ENCODE measurements at regions not wholly inside any gene's neighbourhood (a gene's known extent, or its start where the extent isn't known, plus 50 kb on each side); places are given as distances from the start of the nearest gene placed in this dataset.

GRCh38 chr6:104648347-104648746, 211.4 kb downstream of the HACE1 start:
- no peaks in the 10 kb centered on the region for H3K27me3 ChIP-seq
- intact Hi-C loops (cut with DNase I): no loop called here
- no peak for DNase-seq (ENCODE audit: extremely low spot score in 2 of 2)
- no peak overlapping the region for H3K4me3 ChIP-seq
- no peaks in the 10 kb centered on the region for H3K36me3 ChIP-seq
- H3K27ac ChIP-seq: no peak overlapping the region
- H3K4me1 ChIP-seq: no peaks in the 10 kb centered on the region
- no peaks in the 10 kb centered on the region for H3K9me3 ChIP-seq
- TF ChIP-seq POLR2A (IDR thresholded peaks at IDR 0.05): no peak
- TF ChIP-seq CTCF (IDR thresholded peaks at IDR 0.05): no peak
- TF ChIP-seq POLR2AphosphoS5 (IDR thresholded peaks at IDR 0.05; ENCODE audit: insufficient read depth in 1 of 2, low read depth in 1 of 2): no peak

GRCh38 chr6:104644848-104645247, 214.9 kb downstream of the HACE1 start:
- no peak overlapping the region for H3K27ac ChIP-seq
- intact Hi-C loops (cut with DNase I): no loop called here
- H3K4me1 ChIP-seq: no peaks in the 10 kb centered on the region
- no peak overlapping the region for H3K4me3 ChIP-seq
- H3K27me3 ChIP-seq: no peaks in the 10 kb centered on the region
- DNase-seq (ENCODE audit: extremely low spot score in 2 of 2): no peak
- no peaks in the 10 kb centered on the region for H3K9me3 ChIP-seq
- no peak for TF ChIP-seq POLR2AphosphoS5 (IDR thresholded peaks at IDR 0.05; ENCODE audit: insufficient read depth in 1 of 2, low read depth in 1 of 2)
- TF ChIP-seq CTCF (IDR thresholded peaks at IDR 0.05): no peak
- no peak for TF ChIP-seq POLR2A (IDR thresholded peaks at IDR 0.05)
- H3K36me3 ChIP-seq: no peaks in the 10 kb centered on the region

- H3K27me3 ChIP-seq: no peaks in the 10 kb centered on the region
- intact Hi-C loops (cut with DNase I): no loop called here
- H3K4me3 ChIP-seq: no peak overlapping the region
- no peaks in the 10 kb centered on the region for H3K36me3 ChIP-seq
- no peaks in the 10 kb centered on the region for H3K9me3 ChIP-seq
- no peak overlapping the region for H3K27ac ChIP-seq
- H3K4me1 ChIP-seq: no peaks in the 10 kb centered on the region
- DNase-seq (ENCODE audit: extremely low spot score in 2 of 2): no peak
- no peak for TF ChIP-seq CTCF (IDR thresholded peaks at IDR 0.05)
- TF ChIP-seq POLR2A (IDR thresholded peaks at IDR 0.05): no peak
- no peak for TF ChIP-seq POLR2AphosphoS5 (IDR thresholded peaks at IDR 0.05; ENCODE audit: insufficient read depth in 1 of 2, low read depth in 1 of 2)
Measured at GRCh38 chr6:104642871-104643270, 216.8 kb downstream of the HACE1 start.

- intact Hi-C loops (cut with DNase I): no loop called here
- no peaks in the 10 kb centered on the region for H3K27me3 ChIP-seq
- TF ChIP-seq POLR2A (IDR thresholded peaks at IDR 0.05) (no peak), POLR2AphosphoS5 (IDR thresholded peaks at IDR 0.05; ENCODE audit: insufficient read depth in 1 of 2, low read depth in 1 of 2) (no peak), CTCF (IDR thresholded peaks at IDR 0.05) (no peak)
- no peaks in the 10 kb centered on the region for H3K4me1 ChIP-seq
- no peak for DNase-seq (ENCODE audit: extremely low spot score in 2 of 2)
- no peaks in the 10 kb centered on the region for H3K9me3 ChIP-seq
- no peak overlapping the region for H3K4me3 ChIP-seq
- H3K36me3 ChIP-seq: no peaks in the 10 kb centered on the region
- no peak overlapping the region for H3K27ac ChIP-seq
Measured at GRCh38 chr6:104640761-104641160, 219.0 kb downstream of the HACE1 start.

- TF ChIP-seq CTCF (IDR thresholded peaks at IDR 0.05) (no peak), POLR2A (IDR thresholded peaks at IDR 0.05) (no peak)
- Histone ChIP-seq H3K27ac (no peak overlapping the region), H3K9me3 (no peaks in the 10 kb centered on the region), H3K4me3 (no peak overlapping the region), H3K27me3 (no peaks in the 10 kb centered on the region), H3K36me3 (no peaks in the 10 kb centered on the region), H3K4me1 (no peaks in the 10 kb centered on the region)
- intact Hi-C loops (cut with DNase I): no loop called here
- no peak for DNase-seq (ENCODE audit: extremely low spot score in 2 of 2)
Measured at GRCh38 chr6:104640150-104640700, 219.5 kb downstream of the HACE1 start.
